ENCODE measurements at regions not wholly inside any gene's neighbourhood (a gene's known extent, or its start where the extent isn't known, plus 50 kb on each side); places are given as distances from the start of the nearest gene placed in this dataset.

DNA sequence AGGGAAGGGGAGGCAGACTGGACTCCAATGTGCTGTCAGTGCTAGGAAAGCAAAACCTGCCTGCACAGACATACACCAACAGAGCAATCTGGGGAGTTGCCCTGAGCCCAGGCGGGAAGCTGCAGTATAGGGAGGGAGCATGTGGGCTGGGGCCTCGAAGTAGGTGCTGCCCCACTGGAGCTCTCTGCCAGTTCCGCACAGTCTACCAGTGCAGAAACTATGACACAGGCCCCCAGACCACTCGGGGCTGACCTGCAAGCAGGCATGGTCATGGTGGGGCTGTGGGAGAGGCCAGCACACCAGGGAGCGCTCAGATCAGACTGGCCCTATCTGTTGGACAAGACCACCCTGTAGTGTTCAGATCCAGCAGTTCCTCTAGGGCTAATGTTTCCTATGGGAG is 344.1 kb upstream of the TRAM1L1 start:
- DNase-seq (ENCODE audit: low read depth): no peak

DNA sequence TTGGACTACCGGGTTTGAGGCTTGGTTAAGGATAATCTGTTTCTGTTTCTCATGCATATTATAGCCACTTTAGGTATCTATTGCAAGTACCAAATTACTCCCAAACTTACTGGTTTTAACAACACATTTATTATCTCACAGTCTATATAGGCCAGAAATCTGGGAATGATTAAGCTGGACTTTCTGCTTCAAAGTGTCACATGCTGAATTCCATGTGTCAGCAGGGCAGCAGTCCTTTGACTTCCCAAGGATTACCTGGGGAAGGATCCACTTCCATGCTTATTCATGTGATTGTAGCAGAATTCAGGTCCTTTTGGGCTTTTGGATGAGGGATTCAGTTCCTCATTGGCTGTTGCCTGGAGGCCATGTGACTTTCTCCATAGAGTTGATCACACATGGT is 349.0 kb upstream of the TRAM1L1 start:
- DNase-seq (ENCODE audit: low read depth): no peak

- no peak for DNase-seq (ENCODE audit: low read depth)
These were observed 362.5 kb upstream of the TRAM1L1 start for GRCh38 chr4:117447925-117448324.

DNA sequence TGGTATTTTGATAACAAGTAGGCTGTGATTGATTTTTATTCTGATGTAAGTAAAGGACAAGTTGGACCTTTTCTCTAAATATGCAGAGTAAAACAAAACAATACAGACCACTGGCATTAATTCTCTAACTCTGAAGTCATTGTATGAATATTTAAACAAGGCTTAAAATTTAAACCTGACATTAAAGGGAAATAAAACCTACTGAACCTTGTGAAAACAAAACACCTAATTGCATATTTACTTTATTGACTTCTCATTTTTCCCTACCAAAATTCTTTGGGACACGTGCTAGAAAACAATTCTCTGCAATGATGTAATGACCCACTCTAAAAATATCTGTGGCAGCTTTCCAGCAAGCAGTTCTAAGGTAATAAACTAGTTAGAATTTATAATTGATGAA is 369.7 kb upstream of the TRAM1L1 start:
- no peak for DNase-seq (ENCODE audit: low read depth)

GRCh38 chr4:117466388-117466787 is 381.0 kb upstream of the TRAM1L1 start:
- no peak for DNase-seq (ENCODE audit: low read depth)

DNA sequence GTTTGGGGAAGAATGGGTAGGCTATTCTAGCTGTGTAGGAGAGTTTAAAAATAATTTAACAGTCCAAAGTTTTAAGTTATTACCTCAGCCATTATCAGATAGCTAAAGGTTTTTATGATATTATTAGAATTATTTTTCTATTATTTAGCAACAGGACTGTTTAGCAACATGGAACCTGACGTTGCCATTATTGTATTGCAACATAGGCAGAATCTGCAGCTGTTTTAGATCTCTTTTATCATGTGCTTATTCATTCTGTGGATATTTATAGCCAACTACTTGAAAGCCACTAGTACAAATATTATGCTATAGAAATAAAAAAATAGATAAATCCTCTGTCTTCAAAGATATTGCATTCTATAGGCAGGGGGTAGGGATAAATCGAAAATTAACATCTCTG is 382.0 kb upstream of the TRAM1L1 start:
- no peak for DNase-seq (ENCODE audit: low read depth)

- DNase-seq (ENCODE audit: low read depth): no peak
These were observed 389.6 kb upstream of the TRAM1L1 start for GRCh38 chr4:117474987-117475386.

DNA sequence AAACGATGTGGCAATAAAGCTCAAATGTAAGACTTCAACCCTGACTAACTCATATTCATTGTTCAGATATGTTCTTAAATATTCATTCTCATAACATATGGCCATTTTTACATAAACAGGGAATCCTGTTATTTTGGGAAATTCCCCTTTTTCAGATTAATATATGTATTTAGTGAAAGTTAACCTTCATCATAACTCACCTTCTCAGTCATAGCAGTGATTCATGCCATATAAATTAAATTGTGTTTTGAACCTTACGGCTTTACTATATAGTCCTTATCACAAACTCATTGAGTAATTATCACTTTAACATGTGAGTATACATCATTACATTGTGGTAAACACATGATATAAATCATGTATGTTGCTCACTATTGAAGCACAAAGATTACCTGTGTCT is 392.5 kb upstream of the TRAM1L1 start:
- DNase-seq (ENCODE audit: low read depth): no peak

- DNase-seq (ENCODE audit: low read depth): no peak
These were observed 393.3 kb upstream of the TRAM1L1 start for GRCh38 chr4:117478702-117479101.

DNA sequence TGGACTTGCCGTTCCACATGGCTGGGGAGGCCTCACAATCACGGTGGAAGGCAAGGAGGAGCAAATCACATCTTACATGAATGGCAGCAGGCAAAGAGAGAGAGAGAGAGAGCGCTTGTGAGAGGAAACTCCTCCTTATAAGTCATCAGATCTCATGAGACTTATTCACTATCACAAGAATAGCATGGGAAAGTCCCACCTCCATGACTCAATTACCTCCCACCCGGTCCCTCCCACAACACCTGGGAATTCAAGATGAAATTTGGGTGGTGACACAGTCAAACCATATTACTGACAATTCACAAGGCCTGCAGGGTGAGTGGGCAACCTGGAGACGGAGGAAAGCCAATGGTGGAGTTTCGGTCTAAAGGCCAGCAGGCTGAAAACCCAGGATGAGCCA is 394.3 kb upstream of the TRAM1L1 start:
- no peak for DNase-seq (ENCODE audit: low read depth)

DNA sequence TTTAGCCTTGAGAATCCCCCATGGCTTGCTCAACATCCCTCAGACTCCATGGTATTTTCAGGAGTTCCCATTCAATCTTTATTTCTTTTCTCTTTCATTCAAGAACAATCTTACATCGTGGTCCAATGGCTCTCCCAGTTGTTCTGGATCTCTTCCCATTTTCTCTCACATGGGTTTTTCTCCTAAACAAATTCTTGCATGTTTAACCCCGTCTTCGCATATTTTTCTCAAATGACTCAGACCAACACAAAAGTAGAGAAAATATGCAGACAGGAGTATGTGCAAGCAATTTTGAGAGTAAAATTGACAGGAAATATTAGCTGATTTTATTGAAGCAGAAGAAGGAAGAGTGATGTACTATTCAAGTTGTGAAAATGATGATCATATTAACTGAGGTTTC is 396.4 kb upstream of the TRAM1L1 start:
- DNase-seq (ENCODE audit: low read depth): no peak

GRCh38 chr4:117488692-117489091 is 403.3 kb upstream of the TRAM1L1 start:
- DNase-seq (ENCODE audit: low read depth): no peak

DNA sequence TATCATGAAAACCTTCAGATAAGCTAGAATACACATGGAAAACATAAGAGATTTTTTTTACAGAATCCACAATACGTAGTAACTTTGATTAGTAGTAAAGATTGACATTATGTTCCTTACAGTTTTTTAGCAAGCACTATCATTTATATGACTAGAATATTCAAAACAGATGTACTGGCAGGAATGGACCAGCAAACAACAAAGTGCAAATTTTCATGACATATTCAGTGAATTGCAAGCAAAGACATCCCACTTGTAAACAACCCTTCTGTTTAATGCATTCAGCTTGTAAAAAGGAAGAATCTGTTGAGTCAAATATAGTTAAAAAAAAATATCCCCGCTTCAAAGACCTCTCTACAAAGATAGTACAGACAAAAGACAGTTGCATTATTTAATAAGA is 403.7 kb upstream of the TRAM1L1 start:
- DNase-seq (ENCODE audit: low read depth): no peak

DNA sequence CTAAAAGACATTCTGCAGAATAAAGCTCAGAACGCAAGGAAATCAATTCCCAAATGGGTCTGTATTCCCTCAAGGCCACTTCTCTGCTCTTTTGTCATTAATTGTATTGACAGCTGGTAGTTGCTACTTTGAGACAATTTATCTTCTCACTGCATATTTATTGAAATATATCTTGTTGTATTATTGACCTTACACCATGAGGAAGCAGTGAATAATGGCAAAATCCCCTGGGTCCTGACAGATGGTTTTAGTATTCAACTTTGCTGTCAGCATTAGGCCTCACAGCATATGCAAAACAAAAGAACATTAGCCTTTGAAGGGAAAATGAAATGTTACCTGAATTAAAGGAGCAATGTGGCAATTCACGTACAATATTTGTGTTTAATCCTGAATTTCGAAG is 406.1 kb upstream of the TRAM1L1 start:
- DNase-seq (ENCODE audit: low read depth): no peak

DNA sequence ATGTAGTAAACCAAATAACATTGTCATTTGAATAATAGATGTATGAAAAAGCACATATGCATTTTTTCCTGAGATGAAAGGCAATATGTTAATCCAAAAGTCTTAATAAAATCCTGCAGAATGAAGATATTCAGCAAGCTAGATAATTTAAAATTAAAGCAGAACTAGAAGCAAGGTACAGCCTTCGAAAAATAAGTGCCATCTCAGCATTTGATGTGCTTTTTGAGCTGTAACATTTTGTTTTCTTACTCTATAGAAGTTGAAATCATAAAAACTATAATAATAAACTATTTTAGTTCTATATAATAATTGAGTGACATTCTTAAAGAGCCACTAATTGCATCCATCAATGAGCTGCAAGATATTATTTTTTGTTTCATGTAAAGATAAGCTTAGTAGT is 410.4 kb upstream of the TRAM1L1 start:
- DNase-seq (ENCODE audit: low read depth): no peak

DNA sequence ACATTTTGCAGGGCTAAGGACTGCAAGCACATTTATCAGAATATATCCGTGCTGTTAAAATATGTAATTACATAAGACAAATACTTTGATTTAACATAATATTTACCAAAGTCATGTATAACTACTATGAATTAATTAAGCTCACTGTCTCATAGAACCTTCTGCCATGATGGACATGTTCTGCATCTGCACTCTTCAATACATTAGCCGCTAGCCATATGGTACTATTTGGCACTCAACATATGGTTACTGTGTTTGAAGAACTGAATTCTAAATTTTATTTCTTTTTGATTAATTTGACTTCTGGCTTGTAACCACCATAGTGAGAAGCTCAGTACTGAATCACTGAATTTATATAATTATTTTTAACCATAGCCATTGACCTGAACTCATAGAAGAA is 427.0 kb upstream of the TRAM1L1 start:
- no peak for DNase-seq (ENCODE audit: low read depth)

- no peak for DNase-seq (ENCODE audit: low read depth)
These were observed 429.2 kb upstream of the TRAM1L1 start for GRCh38 chr4:117514391-117515175.

DNA sequence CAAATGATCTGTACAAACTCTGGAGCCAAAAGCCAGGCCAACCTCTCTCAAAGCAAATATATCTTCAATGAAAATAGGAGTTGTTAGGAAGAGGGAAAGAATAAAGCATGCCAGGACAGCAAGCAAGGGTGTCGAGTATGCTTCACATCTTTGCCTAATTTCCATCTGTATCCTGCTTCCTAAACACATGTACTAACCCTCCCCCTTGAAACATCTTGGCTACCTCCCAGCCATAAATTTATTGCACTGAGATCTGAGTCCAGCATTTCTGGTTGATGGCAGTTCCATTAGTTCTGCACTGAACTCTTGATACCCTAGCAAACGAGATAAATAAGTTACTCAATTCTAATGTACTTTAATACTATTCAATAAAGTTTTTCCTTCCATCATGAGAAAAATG is 430.5 kb upstream of the TRAM1L1 start:
- DNase-seq (ENCODE audit: low read depth): no peak

GRCh38 chr4:117527601-117528000 is 442.2 kb upstream of the TRAM1L1 start:
- no peak for DNase-seq (ENCODE audit: low read depth)

DNA sequence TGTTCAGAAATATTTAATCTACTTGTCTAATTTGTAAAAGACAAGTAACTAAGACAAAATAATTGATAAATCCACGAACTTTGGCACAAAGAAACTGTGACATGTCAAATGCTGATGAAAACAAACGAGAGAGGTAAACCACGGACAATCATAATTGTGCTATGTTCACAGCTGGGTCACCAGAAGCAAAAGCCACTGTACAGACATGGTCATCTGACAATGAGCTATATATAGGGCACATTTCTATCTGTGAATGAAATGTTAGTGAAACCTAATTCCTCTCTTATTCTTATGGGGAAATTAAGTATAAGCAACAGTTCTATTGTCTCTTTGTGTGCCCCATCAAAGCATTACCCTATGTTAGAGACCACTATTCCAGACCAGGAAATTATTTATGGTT is 444.0 kb upstream of the TRAM1L1 start:
- no peak for DNase-seq (ENCODE audit: low read depth)

DNA sequence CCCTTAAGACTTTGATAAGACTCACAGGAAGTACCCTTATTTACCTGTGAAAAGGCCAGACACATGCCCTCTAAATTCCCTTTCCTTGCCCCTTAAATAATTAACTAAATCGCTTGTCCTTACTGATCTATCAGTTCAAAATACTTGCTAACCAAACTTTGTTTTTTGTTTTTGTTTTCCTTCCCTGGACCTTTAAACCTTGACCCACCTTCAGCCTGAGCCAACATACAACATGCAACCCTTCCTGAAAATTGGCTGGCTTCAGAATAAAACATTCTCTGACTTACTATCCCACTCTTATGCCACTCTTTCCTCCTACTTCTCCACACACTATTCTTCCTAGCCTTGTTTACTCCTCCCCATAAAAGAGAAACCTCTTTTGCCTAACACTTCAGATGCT is 448.1 kb upstream of the TRAM1L1 start:
- no peak for DNase-seq (ENCODE audit: low read depth)

- no peak for DNase-seq (ENCODE audit: low read depth)
These were observed 459.7 kb upstream of the TRAM1L1 start for GRCh38 chr4:117545039-117545438.

- no peak for DNase-seq (ENCODE audit: low read depth)
These were observed 464.1 kb upstream of the TRAM1L1 start for GRCh38 chr4:117549524-117549923.

GRCh38 chr4:117550085-117550484 is 464.7 kb upstream of the TRAM1L1 start:
- no peak for DNase-seq (ENCODE audit: low read depth)

DNA sequence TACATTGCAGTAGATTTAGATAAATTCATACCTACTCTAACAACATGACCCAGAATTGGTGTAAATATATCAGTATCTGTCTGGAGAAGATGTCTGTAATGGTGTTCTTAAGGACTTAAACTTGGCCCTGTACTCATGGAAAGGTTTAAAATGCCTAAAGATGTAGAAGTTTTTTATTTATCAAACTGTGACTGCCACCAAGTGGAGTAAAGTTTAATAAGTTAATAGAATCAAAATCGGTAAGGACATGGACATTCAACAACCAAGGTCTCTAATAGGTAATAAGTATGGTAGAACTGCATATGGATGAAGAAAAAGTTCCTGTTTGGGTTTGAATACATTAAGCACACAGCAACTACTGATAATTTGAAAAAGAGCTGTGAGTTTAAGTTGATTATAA is 474.0 kb upstream of the NDST3 start:
- no peak for DNase-seq (ENCODE audit: low read depth)
